GM12892 (cell line): ENCODE measurements at regions not wholly inside any gene's neighbourhood (a gene's known extent, or its start where the extent isn't known, plus 50 kb on each side); places are given as distances from the start of the nearest gene placed in this dataset.

Source experiments
- POLR2A ChIP-seq: IDR thresholded peaks from 2 replicates; pipeline ENCODE4 v1.6.1; 2011; ENCODE audit warnings: low read depth, low read length, control low read depth
- POLR2AphosphoS5 ChIP-seq: IDR thresholded peaks from 2 replicates; pipeline ENCODE4 v1.6.1; 2011; ENCODE audit warnings: low read depth, low read length, control low read depth
- TAF1 ChIP-seq: IDR thresholded peaks from 2 replicates; pipeline ENCODE4 v1.6.1; 2011; ENCODE audit warnings: low read depth, mild to moderate bottlenecking, control low read depth, low read length, borderline replicate concordance

DNA sequence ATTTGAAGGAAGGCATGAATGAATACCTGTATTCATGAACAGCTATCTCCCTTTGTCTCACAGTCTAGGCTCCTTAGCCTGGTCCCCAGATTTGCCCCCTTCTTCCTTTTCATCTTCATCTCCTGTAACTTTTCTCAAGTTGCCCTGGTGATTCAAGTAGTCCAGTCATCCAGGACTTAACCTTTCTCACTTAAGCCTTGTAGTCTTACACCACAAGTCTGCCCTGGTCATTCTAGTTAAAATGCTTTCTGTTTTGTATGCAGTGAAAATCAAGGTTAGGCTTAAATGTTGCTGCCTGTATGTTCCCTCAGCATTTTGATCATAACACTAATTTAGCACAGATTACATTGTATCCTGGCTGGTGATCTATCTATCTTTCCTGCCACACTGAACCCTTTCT, 58.5 kb upstream of the SLC7A11 start:
- TF ChIP-seq POLR2A (no peak), TAF1 (no peak), POLR2AphosphoS5 (no peak)
